GM23338 (cell line): ENCODE measurements at regions not wholly inside any gene's neighbourhood (a gene's known extent, or its start where the extent isn't known, plus 50 kb on each side); places are given as distances from the start of the nearest gene placed in this dataset.

Experiments
- CTCF ChIP-seq, 2 experiments: fragments of 200-600 bp in 1 of 2; sonication (generic) in 1 of 2; conservative IDR thresholded peaks; 2 replicates each; pipeline versions ENCODE4 v1.5.1 to v1.6.1; 2016 to 2017; ENCODE audit warnings: antibody characterized with exemption in 2 of 2, low read depth in 2 of 2, mild to moderate bottlenecking in 2 of 2, moderate library complexity in 1 of 2
- EZH2 ChIP-seq: fragments of 200-600 bp; sonication (generic); IDR thresholded peaks from one replicate; pipeline ENCODE4 v1.8.0; 2017; ENCODE audit warnings: antibody characterized with exemption, mild to moderate bottlenecking, low read depth; ENCODE audit not compliant: unreplicated experiment
- EZH2phosphoT487 ChIP-seq: fragments of 200-600 bp; sonication (generic); IDR thresholded peaks from one replicate; pipeline ENCODE4 v1.8.1; 2018; ENCODE audit warnings: antibody characterized with exemption; ENCODE audit not compliant: unreplicated experiment
- JUNB ChIP-seq: IDR thresholded peaks from one replicate; pipeline ENCODE4 v1.6.1; 2016; ENCODE audit warnings: antibody characterized with exemption; ENCODE audit not compliant: unreplicated experiment
- POLR2AphosphoS5 ChIP-seq: IDR thresholded peaks from 2 replicates; pipeline ENCODE4 v1.6.1; 2016; ENCODE audit warnings: antibody characterized with exemption, low read depth
- REST ChIP-seq: IDR thresholded peaks from one replicate; pipeline ENCODE4 v1.6.1; 2018; ENCODE audit warnings: antibody characterized with exemption; ENCODE audit not compliant: unreplicated experiment
- STAT1 ChIP-seq: IDR thresholded peaks from one replicate; pipeline ENCODE4 v1.6.1; 2016; ENCODE audit warnings: antibody characterized with exemption; ENCODE audit not compliant: unreplicated experiment
- ZNF114 ChIP-seq: fragments of 250-450 bp; sonication (Bioruptor Pico); IDR thresholded peaks from 2 replicates; pipeline ENCODE4 v1.5.0; 2020; ENCODE audit warnings: mild to moderate bottlenecking, moderate library complexity
- ZNF331 ChIP-seq: fragments of 250-450 bp; sonication (Bioruptor Pico); IDR thresholded peaks from 2 replicates; pipeline ENCODE4 v1.5.0; 2020; ENCODE audit warnings: low read depth, mild to moderate bottlenecking, moderate library complexity

GRCh38 chr7:111671927-111672326, 109.6 kb upstream of the IMMP2L start:
- no peak for TF ChIP-seq EZH2
- no peak for TF ChIP-seq CTCF (conservative IDR thresholded peaks at IDR 0.05; ENCODE audit: low read depth in 2 of 2)
- TF ChIP-seq POLR2AphosphoS5, result no peak
- no peak for TF ChIP-seq REST
- TF ChIP-seq EZH2phosphoT487, result no peak
- TF ChIP-seq ZNF114 (CRISPR knock-in tag), result no peak
- no peak for TF ChIP-seq ZNF331 (CRISPR knock-in tag)
- no peak for TF ChIP-seq JUNB
- TF ChIP-seq STAT1, result no peak
